NCI-H82 treated with DMSO at 0.1 percent for 48 hours (cell line): ENCODE measurements at regions not wholly inside any gene's neighbourhood (a gene's known extent, or its start where the extent isn't known, plus 50 kb on each side); places are given as distances from the start of the nearest gene placed in this dataset.

Experiments
- DNase-seq: peaks from one replicate; lab custom pipeline; 2025; ENCODE audit not compliant: unreplicated experiment; lab: John Stamatoyannopoulos, UW

GRCh38 chr3:124562769-124563168 lies 167.5 kb upstream of the UMPS start:
- DNase-seq, result no peak

GRCh38 chr3:124563376-124563775 lies 166.9 kb upstream of the UMPS start:
- DNase-seq, result no peak

GRCh38 chr3:124565013-124565412 lies 165.2 kb upstream of the UMPS start:
- DNase-seq, result peak; percentile 72

GRCh38 chr3:124565551-124565950 lies 164.7 kb upstream of the UMPS start:
- DNase-seq, result no peak

- DNase-seq, result no peak
These were observed 163.6 kb upstream of the UMPS start for GRCh38 chr3:124566701-124567100.

GRCh38 chr3:124567179-124567578 lies 163.1 kb upstream of the UMPS start:
- no peak for DNase-seq

GRCh38 chr3:124569761-124570160 lies 160.5 kb upstream of the UMPS start:
- no peak for DNase-seq

GRCh38 chr3:124570232-124570631 lies 160.0 kb upstream of the UMPS start:
- DNase-seq, result no peak

GRCh38 chr3:124572851-124573405 lies 157.3 kb upstream of the UMPS start:
- no peak for DNase-seq

- DNase-seq, result no peak
These were observed 156.2 kb upstream of the UMPS start for GRCh38 chr3:124574012-124574411.

GRCh38 chr3:124576565-124577493 lies 153.4 kb upstream of the UMPS start:
- no peak for DNase-seq

GRCh38 chr3:124577494-124578167 lies 152.6 kb upstream of the UMPS start:
- DNase-seq, result no peak

GRCh38 chr3:124579641-124580040 lies 150.6 kb upstream of the UMPS start:
- DNase-seq, result no peak

- no peak for DNase-seq
These were observed 148.1 kb upstream of the UMPS start for GRCh38 chr3:124582196-124582595.

- no peak for DNase-seq
These were observed 147.4 kb upstream of the UMPS start for GRCh38 chr3:124582621-124583395.

GRCh38 chr3:124584245-124584551 lies 146.1 kb upstream of the UMPS start:
- DNase-seq, result no peak

GRCh38 chr3:124584552-124585391 lies 145.5 kb upstream of the UMPS start:
- peak; percentile 43 for DNase-seq

GRCh38 chr3:124586126-124587052 lies 143.9 kb upstream of the UMPS start:
- DNase-seq, result no peak

GRCh38 chr3:124587053-124587408 lies 143.2 kb upstream of the UMPS start:
- no peak for DNase-seq

- DNase-seq, result no peak
These were observed 142.2 kb upstream of the UMPS start for GRCh38 chr3:124588036-124588435.
